ENCODE measurements at regions not wholly inside any gene's neighbourhood (a gene's known extent, or its start where the extent isn't known, plus 50 kb on each side); places are given as distances from the start of the nearest gene placed in this dataset.

GRCh38 chr6:21506126-21506525, 87.4 kb upstream of the SOX4 start:
- Mint-ChIP-seq H3K4me1 (no peaks in the 10 kb centered on the region), H3K9me3 (ENCODE audit: insufficient read depth) (no peaks in the 10 kb centered on the region), H3K4me3 (no peak overlapping the region), H3K27me3 (no peaks in the 10 kb centered on the region), H3K27ac (no peak overlapping the region)
- no peaks in the 10 kb centered on the region for H3K9me3 ChIP-seq (ENCODE audit: control extremely low read depth in 1 of 3, control insufficient read depth in 2 of 3, insufficient read depth in 1 of 3, low read length in 2 of 3)
- no peak for DNase-seq
- no peak for TF ChIP-seq EZH2 (IDR thresholded peaks at IDR 0.05; ENCODE audit: borderline replicate concordance, insufficient read depth, low read depth, low read length, poor library complexity, severe bottlenecking)
- TF ChIP-seq CTCF (IDR thresholded peaks at IDR 0.05): no peak
- intact Hi-C loops (cut with micrococcal nuclease): no loop called here
- ChIA-PET POLR2A (no interaction called here), CTCF (no interaction called here)
- H2AFZ ChIP-seq (ENCODE audit: insufficient read depth, low read depth, low read length, poor library complexity, severe bottlenecking): no peak overlapping the region
- no peaks in the 10 kb centered on the region for H3K4me1 ChIP-seq (ENCODE audit: control insufficient read depth in 2 of 2, insufficient read depth in 2 of 2, low read length in 2 of 2)
- WGBS (ENCODE audit: insufficient coverage): 88% methylated on average over 4 of the region's 4 CpGs
- H3K79me2 ChIP-seq (ENCODE audit: control insufficient read depth, insufficient read depth, low read length): no peaks in the 10 kb centered on the region
- H3K4me2 ChIP-seq (replicated peaks; ENCODE audit: low read depth, low read length, poor library complexity, severe bottlenecking): no peak overlapping the region
- H3K4me3 ChIP-seq (ENCODE audit: control extremely low read depth in 1 of 5, extremely low read depth in 1 of 5, insufficient read depth in 1 of 5, low read depth in 2 of 5, low read length in 4 of 5): no peak overlapping the region
- no peak for ATAC-seq (ENCODE audit: low read depth)
- H3K27ac ChIP-seq (ENCODE audit: low read length in 2 of 2): no peak overlapping the region
- no peak overlapping the region for H3K9ac ChIP-seq (ENCODE audit: low read length)
- H3K36me3 ChIP-seq (replicated peaks in 1 of 2; ENCODE audit: control extremely low read depth in 1 of 2, control insufficient read depth in 1 of 2, extremely low read depth in 1 of 2, insufficient read depth in 2 of 2, low read length in 1 of 2): no peaks in the 10 kb centered on the region
- H4K20me1 ChIP-seq (ENCODE audit: control insufficient read depth, insufficient read depth, low read length, poor library complexity, severe bottlenecking): no peaks in the 10 kb centered on the region
- no peaks in the 10 kb centered on the region for H3K27me3 ChIP-seq (replicated peaks in 1 of 4; ENCODE audit: control extremely low read depth in 1 of 4, control insufficient read depth in 3 of 4, insufficient read depth in 4 of 4, low read length in 3 of 4)

GRCh38 chr6:21507811-21508210, 85.7 kb upstream of the SOX4 start:
- Histone ChIP-seq H3K79me2 (ENCODE audit: control insufficient read depth, insufficient read depth, low read length) (no peaks in the 10 kb centered on the region), H3K4me3 (ENCODE audit: control extremely low read depth in 1 of 5, extremely low read depth in 1 of 5, insufficient read depth in 1 of 5, low read depth in 2 of 5, low read length in 4 of 5) (no peak overlapping the region), H3K9me3 (ENCODE audit: control extremely low read depth in 1 of 3, control insufficient read depth in 2 of 3, insufficient read depth in 1 of 3, low read length in 2 of 3) (no peaks in the 10 kb centered on the region), H3K4me2 (replicated peaks; ENCODE audit: low read depth, low read length, poor library complexity, severe bottlenecking) (no peak overlapping the region), H3K4me1 (ENCODE audit: control insufficient read depth in 2 of 2, insufficient read depth in 2 of 2, low read length in 2 of 2) (no peaks in the 10 kb centered on the region), H3K27ac (ENCODE audit: low read length in 2 of 2) (no peak overlapping the region), H3K9ac (ENCODE audit: low read length) (no peak overlapping the region), H4K20me1 (ENCODE audit: control insufficient read depth, insufficient read depth, low read length, poor library complexity, severe bottlenecking) (no peaks in the 10 kb centered on the region), H3K36me3 (replicated peaks in 1 of 2; ENCODE audit: control extremely low read depth in 1 of 2, control insufficient read depth in 1 of 2, extremely low read depth in 1 of 2, insufficient read depth in 2 of 2, low read length in 1 of 2) (no peaks in the 10 kb centered on the region), H3K27me3 (replicated peaks in 1 of 4; ENCODE audit: control extremely low read depth in 1 of 4, control insufficient read depth in 3 of 4, insufficient read depth in 4 of 4, low read length in 3 of 4) (no peaks in the 10 kb centered on the region), H2AFZ (ENCODE audit: insufficient read depth, low read depth, low read length, poor library complexity, severe bottlenecking) (no peak overlapping the region)
- ATAC-seq (ENCODE audit: low read depth) (no peak), DNase-seq (no peak)
- Mint-ChIP-seq H3K4me3 (no peak overlapping the region), H3K4me1 (no peaks in the 10 kb centered on the region), H3K27ac (no peak overlapping the region), H3K9me3 (ENCODE audit: insufficient read depth) (no peaks in the 10 kb centered on the region), H3K27me3 (peaks cover 5% of the 10 kb centered on the region)
- ChIA-PET POLR2A (no interaction called here), CTCF (no interaction called here)
- TF ChIP-seq CTCF (IDR thresholded peaks at IDR 0.05) (no peak), EZH2 (IDR thresholded peaks at IDR 0.05; ENCODE audit: borderline replicate concordance, insufficient read depth, low read depth, low read length, poor library complexity, severe bottlenecking) (no peak)
- intact Hi-C loops (cut with micrococcal nuclease): no loop called here
- 88% methylated on average over 1 of the region's 2 CpGs for WGBS (ENCODE audit: insufficient coverage)

Data from B cell (primary cell).